Right ventricle myocardium superior (tissue), 1 donor: ENCODE measurements at regions not wholly inside any gene's neighbourhood (a gene's known extent, or its start where the extent isn't known, plus 50 kb on each side); places are given as distances from the start of the nearest gene placed in this dataset.

Source experiments
- ATAC-seq: fragments of 200-7000 bp; cut with Tn5 transposase; one replicate; pipeline ENCODE4 v1.9.1; 2020; ENCODE audit warnings: mild to moderate bottlenecking; ENCODE audit not compliant: poor library complexity
- DNase-seq: peaks from one replicate; pipeline ENCODE4 v3.0.0-alpha.2; 2020
- intact Hi-C: fragments of 100-400 bp; cut with DNase I; formaldehyde crosslinking; loops from one replicate; pipeline ENCODE4 v1.11.2; 2022
- donor health status: DM: no; HTN: yes; CAD: no; lungs with severe emphysema.

GRCh38 chr1:219271818-219272535 is 98.3 kb downstream of the LYPLAL1 start:
- DNase-seq (no peak), ATAC-seq (peak; percentile 31)
- intact Hi-C loops: no loop called here

GRCh38 chr1:219269171-219269570 is 95.5 kb downstream of the LYPLAL1 start:
- DNase-seq: no peak
- intact Hi-C loops: no loop called here
- ATAC-seq: no peak

GRCh38 chr1:219266524-219266923 is 92.8 kb downstream of the LYPLAL1 start:
- intact Hi-C loops: no loop called here
- ATAC-seq (no peak), DNase-seq (no peak)

GRCh38 chr1:219265026-219265515 is 91.4 kb downstream of the LYPLAL1 start:
- no peak for ATAC-seq
- intact Hi-C loops: no loop called here
- DNase-seq: no peak

- DNase-seq: no peak
- ATAC-seq: no peak
- intact Hi-C loops: no loop called here
Measured at GRCh38 chr1:219264561-219264960, 90.9 kb downstream of the LYPLAL1 start.
